IPS-18a (cell line): ENCODE measurements at regions not wholly inside any gene's neighbourhood (a gene's known extent, or its start where the extent isn't known, plus 50 kb on each side); places are given as distances from the start of the nearest gene placed in this dataset.

ENCODE experiments used
- H3K27ac ChIP-seq: one replicate; pipeline ENCODE4 v1.5.1; 2013; ENCODE audit warnings: low read length
- H3K27me3 ChIP-seq: one replicate; pipeline ENCODE4 v1.6.1; 2013; ENCODE audit warnings: mild to moderate bottlenecking, low read length; ENCODE audit not compliant: control insufficient read depth, insufficient read depth
- H3K36me3 ChIP-seq: one replicate; pipeline ENCODE4 v1.6.1; 2013; ENCODE audit warnings: low read depth, low read length; ENCODE audit not compliant: control insufficient read depth
- H3K4me1 ChIP-seq: one replicate; pipeline ENCODE4 v1.6.1; 2013; ENCODE audit warnings: low read depth, low read length; ENCODE audit not compliant: control insufficient read depth
- H3K4me3 ChIP-seq: one replicate; pipeline ENCODE4 v1.5.1; 2013; ENCODE audit warnings: low read length
- H3K9ac ChIP-seq: one replicate; pipeline ENCODE4 v1.6.1; 2013; ENCODE audit warnings: mild to moderate bottlenecking, low read length, moderate library complexity
- H3K9me3 ChIP-seq: one replicate; pipeline ENCODE4 v1.6.1; 2013; ENCODE audit warnings: low read depth, low read length; ENCODE audit not compliant: control insufficient read depth

DNA sequence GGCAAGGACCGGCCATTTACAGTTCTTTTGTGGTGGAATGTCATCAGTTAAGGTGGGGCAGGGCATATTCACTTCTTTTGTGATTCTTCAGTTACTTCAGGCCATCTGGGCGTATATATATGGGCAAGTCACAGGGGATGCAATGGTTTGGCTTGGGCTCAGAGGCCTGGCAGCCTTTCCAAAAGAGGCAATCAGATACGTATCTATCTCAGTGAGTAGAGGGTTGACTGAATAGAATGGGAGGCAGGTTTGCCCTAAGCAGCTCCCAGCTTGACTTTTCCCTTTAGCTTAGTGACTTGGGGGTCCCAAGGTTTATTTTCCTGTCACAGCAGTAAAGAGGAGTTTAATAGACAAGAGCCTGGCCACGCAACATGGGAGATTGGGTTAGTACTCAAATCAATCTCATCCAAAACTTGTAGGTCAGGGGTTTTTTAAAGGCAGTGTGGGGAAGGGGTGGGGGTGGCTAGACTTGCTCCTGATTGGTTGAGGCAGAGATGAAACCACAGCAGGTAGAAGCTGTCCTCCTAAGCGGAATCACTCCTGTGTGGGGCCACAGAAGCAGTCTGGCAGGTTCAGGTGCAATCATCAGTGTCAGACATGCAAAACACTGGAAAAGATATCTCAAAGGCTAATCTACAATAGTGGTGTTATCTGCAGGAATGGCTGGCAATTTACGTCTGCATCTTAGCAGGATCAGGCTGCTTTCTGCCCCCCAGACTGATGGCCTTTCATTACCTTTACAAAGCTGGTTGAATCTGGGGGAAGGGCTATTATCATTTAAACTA, 112.9 kb downstream of the TLR5 start:
- H3K9ac ChIP-seq: peak overlapping the region; percentile 69
- peaks cover 28% of the 10 kb centered on the region for H3K4me1 ChIP-seq
- peak overlapping the region; percentile 93 for H3K27ac ChIP-seq
- H3K9me3 ChIP-seq: no peaks in the 10 kb centered on the region
- H3K27me3 ChIP-seq: no peaks in the 10 kb centered on the region
- peak overlapping the region; percentile 49 for H3K4me3 ChIP-seq
- peaks cover 7% of the 10 kb centered on the region for H3K36me3 ChIP-seq

DNA sequence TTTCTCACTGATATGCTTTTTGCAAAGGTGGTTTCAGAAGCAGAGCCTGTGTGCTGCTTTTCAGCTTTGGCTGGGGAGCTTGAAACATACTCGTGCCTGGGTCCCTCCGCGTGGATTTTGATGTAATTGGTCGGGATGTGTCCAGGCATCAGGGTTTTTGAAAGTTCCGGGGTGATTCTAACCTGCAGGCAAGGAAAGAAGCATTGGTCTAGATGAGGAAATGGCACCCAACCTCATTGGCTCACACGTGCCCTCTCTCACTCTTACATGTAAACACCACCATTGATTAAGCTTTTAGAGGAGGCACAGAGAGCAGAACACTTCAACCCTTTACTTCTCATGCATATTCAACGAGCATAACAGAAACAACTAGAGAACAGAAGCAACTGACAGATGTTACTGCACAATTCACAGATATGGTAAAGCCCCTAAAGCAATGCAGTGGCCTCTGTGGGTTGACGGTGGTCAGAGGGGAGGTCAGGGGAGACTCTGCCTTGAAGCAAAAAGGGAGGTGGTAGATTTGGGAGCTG, 112.1 kb downstream of the TLR5 start:
- H3K9ac ChIP-seq: peak overlapping the region; percentile 69

DNA sequence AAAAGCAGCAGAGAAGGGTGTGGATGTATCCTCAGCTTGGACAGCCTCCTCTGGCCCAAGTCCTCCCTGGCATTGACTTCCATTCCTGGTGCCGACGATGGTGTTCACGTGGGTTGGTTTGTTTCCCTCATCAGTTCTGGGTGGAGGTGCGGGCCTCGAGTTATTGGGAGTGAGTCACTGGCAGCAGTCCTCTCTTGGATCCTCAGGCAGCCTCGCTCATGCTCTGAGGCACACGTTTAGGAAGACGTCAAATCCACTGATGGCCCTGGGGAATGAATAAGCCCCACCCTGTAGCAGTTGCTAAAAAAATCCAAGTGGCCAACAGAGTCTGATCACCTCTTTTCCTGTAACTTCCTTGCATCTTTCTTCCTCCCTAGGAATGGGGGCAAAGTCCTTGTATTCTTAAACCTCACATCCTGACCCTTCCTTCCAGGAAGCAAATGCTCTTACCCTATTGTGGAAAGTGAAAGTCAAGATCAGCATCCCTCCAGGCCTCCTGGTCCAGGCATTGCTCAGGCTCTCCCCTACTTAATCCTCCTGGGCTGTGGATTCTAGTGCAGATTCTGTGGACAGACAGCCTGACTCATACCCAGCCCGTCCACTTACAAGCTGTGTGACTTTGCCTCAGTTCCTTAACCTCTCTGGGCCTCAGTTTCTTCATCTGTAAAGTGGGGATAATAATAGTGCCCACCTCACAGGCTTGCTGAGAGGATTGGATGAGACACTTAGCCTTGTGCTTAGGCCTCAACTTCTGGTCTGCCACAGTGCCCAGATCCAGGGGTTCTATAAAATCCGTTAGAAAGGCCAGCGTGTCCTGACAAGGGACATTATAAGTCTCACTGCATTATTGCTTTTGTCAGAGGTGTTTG, 111.1 kb downstream of the TLR5 start:
- Histone ChIP-seq H3K27ac (peak overlapping the region; percentile 93), H3K9me3 (no peaks in the 10 kb centered on the region), H3K27me3 (no peaks in the 10 kb centered on the region), H3K9ac (peak overlapping the region; percentile 69), H3K4me1 (peaks cover 28% of the 10 kb centered on the region), H3K4me3 (peak overlapping the region; percentile 49), H3K36me3 (peaks cover under 1% of the 10 kb centered on the region)

More for the DNA sequence above, 112.1 kb downstream of the TLR5 start:
- Histone ChIP-seq H3K9me3 (no peaks in the 10 kb centered on the region), H3K27ac (peak overlapping the region; percentile 93), H3K4me3 (peak overlapping the region; percentile 49), H3K36me3 (peaks cover 2% of the 10 kb centered on the region), H3K27me3 (no peaks in the 10 kb centered on the region), H3K4me1 (peaks cover 28% of the 10 kb centered on the region)

DNA sequence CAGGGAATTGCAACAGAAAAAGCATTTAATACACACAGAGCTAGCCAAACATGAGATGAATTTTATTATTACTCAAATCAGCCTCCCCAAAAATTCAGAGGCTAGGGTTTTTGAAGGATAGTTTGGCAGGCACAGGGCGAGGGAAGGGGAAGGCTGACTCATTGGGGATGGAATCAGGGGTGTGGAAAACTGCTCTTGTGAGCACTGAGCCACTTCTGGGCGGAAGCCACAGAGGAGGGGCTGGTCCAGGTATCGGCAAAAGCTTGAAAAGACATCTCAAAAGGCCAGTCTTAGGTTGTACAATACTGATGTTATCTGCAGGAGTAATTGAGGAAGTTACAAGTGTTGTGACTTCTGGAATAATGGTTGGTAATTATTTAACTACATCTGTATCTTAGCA, 109.4 kb downstream of the TLR5 start:
- Histone ChIP-seq H3K4me3 (no peak overlapping the region), H3K4me1 (peaks cover 33% of the 10 kb centered on the region), H3K27me3 (no peaks in the 10 kb centered on the region), H3K27ac (no peak overlapping the region), H3K36me3 (peaks cover 3% of the 10 kb centered on the region), H3K9ac (no peak overlapping the region), H3K9me3 (no peaks in the 10 kb centered on the region)

DNA sequence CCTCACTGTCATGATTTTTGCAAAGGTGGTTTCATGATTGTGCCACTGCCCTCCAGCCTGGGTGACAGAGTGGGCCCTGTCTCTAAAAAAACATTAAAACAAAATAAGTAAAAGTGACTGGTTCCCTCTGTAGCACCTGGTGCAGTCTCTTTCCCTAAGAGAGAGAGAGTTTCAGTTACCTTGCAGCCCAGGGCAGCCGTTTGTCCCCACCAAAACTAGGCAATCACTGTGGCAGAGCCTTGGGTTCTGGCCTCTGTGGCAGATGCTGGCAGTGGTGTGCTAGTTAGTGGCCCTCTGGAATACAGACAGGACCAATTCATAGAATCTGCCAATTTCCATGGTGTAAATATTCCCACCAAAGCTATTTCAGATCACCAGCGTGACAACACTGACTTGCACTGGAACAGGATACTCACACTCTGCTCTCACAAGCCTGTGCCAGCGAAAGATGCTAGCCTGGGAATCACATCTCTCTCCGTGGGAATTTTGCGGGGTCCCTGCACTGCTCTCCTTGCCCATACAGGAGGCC, 108.7 kb downstream of the TLR5 start:
- Histone ChIP-seq H3K9me3 (no peaks in the 10 kb centered on the region), H3K36me3 (peaks cover 3% of the 10 kb centered on the region), H3K27me3 (no peaks in the 10 kb centered on the region), H3K9ac (no peak overlapping the region), H3K4me1 (peaks cover 33% of the 10 kb centered on the region), H3K4me3 (no peak overlapping the region), H3K27ac (no peak overlapping the region)

DNA sequence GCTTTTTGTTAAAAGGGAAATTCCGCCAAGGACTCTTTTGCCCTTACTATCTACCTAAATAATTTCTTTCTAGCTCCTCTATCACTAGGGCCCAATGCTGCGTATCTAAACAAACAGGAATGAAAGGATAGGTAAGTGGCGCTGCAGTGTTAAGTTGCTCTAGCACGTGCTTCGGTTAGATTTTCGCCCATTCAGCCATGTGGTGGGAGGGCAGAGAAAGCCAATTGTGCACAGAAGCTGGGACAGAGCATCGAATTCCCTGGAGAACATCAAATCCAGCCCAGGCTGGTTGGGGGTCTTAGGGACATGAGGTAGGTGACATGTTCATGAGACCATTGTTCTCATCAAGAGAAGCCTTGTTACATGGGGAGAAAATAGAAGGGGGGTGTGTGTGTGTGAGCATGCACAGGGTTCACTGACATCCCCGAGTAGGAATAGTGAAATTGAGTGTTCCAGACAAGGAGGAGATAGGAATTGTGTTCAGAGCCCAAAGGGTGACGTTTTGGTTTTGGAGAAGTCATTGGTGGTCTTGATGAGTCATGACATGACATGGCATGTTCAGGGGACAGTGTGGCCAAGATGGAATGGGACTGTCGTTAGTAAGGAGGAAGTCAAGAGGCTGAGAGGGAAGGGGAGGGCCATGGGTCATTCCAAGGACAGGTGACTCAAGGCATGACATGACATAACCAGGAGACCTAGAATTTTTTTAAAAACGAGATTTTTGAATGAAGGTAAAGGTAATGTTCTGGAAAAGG, 107.1 kb downstream of the TLR5 start:
- Histone ChIP-seq H3K27me3 (no peaks in the 10 kb centered on the region), H3K4me3 (no peak overlapping the region), H3K27ac (no peak overlapping the region), H3K4me1 (peaks cover 30% of the 10 kb centered on the region), H3K9ac (no peak overlapping the region), H3K36me3 (peaks cover 3% of the 10 kb centered on the region), H3K9me3 (no peaks in the 10 kb centered on the region)

DNA sequence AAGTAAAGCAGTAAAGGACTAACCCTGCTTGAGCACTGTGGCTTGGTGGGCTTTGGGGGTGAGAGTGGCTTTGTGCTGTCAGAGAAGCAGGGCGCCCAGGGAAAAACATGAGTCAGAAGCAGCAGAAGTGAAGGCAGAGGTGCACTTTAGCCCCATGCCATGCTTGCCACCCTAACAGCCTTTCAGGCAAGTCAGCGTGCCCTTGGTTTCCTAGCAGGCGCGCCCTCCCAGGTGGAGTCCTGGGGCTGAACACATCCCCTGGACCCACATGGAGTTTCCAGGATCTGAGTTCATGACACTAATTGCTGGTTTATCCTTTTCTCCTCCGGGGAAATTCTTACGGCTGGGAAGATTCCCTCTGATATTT, 106.6 kb downstream of the TLR5 start:
- Histone ChIP-seq H3K9me3 (no peaks in the 10 kb centered on the region), H3K9ac (no peak overlapping the region), H3K27me3 (no peaks in the 10 kb centered on the region), H3K36me3 (peaks cover 3% of the 10 kb centered on the region), H3K4me1 (peaks cover 24% of the 10 kb centered on the region), H3K4me3 (no peak overlapping the region), H3K27ac (no peak overlapping the region)

DNA sequence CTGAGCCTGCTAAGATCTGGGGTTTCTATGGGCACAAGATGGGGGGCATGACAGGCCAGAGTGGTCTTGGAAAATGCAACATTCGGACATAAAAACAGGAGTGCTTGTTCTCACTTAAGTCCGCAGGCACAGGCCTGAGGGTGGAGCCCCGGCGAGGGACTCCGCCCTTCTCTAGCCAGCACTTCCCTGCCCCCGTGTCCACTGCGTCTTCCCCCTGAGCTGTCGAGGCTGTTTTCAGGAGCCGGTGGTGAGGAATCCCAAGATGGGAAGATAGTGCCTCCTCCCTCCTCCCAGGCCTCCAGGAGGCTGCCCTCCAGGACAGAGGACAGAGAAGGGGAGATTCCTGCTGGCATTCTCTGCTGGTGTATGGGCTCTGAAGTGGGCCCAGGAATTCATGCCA, 105.2 kb downstream of the TLR5 start:
- Histone ChIP-seq H3K4me1 (peaks cover 15% of the 10 kb centered on the region), H3K36me3 (peaks cover 3% of the 10 kb centered on the region), H3K27me3 (no peaks in the 10 kb centered on the region), H3K9me3 (no peaks in the 10 kb centered on the region), H3K27ac (no peak overlapping the region), H3K9ac (no peak overlapping the region), H3K4me3 (no peak overlapping the region)

DNA sequence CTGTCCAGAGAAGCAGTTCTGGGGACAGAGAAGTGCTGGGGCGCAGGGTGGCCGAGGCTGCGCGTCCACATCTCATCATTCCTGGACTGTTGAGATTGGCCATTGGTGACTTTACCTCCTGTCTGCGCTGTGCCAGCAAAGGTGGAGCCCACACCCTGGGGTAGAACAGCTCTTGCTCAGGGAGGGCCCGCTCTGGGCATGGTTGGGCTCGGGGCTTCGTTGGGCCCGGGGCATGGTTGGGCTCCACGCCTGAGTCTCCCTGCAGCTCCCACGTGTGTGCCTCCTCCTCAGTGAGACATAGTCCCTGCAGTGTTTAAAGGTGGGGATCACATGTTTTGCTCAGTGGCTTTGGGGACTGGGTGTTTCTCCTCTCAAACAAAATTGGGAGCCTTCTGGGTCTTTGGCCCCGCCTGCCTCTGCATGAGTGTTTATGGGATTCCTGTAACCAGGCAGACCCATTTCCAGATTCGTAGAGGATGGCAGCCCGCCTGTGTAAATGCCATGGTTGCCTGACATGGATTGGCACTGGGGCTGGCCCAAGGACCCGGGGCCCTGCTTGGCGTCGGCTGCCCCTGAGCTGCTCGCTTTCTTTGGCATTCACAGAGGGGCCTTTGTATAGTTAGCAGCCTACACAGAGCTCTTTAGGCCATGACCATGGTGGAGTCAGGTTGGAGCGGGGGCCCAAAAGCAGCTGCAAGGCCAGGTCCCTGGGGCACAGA, 104.6 kb downstream of the TLR5 start:
- Histone ChIP-seq H3K4me1 (peaks cover 10% of the 10 kb centered on the region), H3K4me3 (no peak overlapping the region), H3K36me3 (peaks cover 3% of the 10 kb centered on the region), H3K27me3 (no peaks in the 10 kb centered on the region), H3K27ac (no peak overlapping the region), H3K9me3 (no peaks in the 10 kb centered on the region), H3K9ac (no peak overlapping the region)

DNA sequence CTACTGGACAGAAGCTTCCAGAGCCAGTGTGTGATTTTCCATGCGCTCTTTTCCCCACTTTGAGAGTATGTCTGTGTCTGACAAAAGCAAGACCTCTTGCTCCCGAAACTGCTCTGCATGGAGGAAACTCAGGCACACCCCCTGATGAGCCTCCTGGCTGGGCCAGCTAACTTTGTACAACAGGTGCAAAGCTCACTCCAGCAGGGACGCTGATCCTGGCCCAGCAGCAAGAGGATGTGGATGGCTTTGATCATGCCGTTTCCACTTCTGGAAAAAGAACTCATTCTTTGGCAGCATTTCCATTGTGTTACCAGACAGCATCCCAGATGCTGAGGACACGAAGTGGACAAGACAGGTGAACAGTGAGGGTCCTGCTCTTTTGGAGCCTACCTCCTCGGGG, 103.1 kb downstream of the TLR5 start:
- Histone ChIP-seq H3K27me3 (no peaks in the 10 kb centered on the region), H3K9ac (no peak overlapping the region), H3K36me3 (peaks cover 3% of the 10 kb centered on the region), H3K4me3 (no peak overlapping the region), H3K27ac (no peak overlapping the region), H3K9me3 (no peaks in the 10 kb centered on the region), H3K4me1 (peaks cover 6% of the 10 kb centered on the region)
